Progenitor cell of endocrine pancreas (in vitro differentiated cells): ENCODE measurements at regions not wholly inside any gene's neighbourhood (a gene's known extent, or its start where the extent isn't known, plus 50 kb on each side); places are given as distances from the start of the nearest gene placed in this dataset.

ENCODE experiments used
- DNase-seq: peaks from one replicate; pipeline ENCODE4 v3.0.0; 2021; ENCODE audit warnings: low spot score; ENCODE audit not compliant: unreplicated experiment
- H3K27ac Mint-ChIP-seq: 2 replicates; pipeline ENCODE4 v1.8.0; 2021; ENCODE audit warnings: mild to moderate bottlenecking, moderate library complexity, mixed read lengths
- H3K27me3 Mint-ChIP-seq: 2 replicates; pipeline ENCODE4 v1.8.0; 2021; ENCODE audit warnings: mixed read lengths
- H3K36me3 Mint-ChIP-seq: 2 replicates; pipeline ENCODE4 v1.8.0; 2022; ENCODE audit warnings: mixed read lengths; ENCODE audit not compliant: insufficient read depth
- H3K4me1 Mint-ChIP-seq: 2 replicates; pipeline ENCODE4 v1.8.0; 2021; ENCODE audit warnings: low read depth, mixed read lengths
- H3K4me3 Mint-ChIP-seq: 2 replicates; pipeline ENCODE4 v1.8.0; 2021; ENCODE audit warnings: low read depth, mild to moderate bottlenecking, moderate library complexity, mixed read lengths
- H3K9me3 Mint-ChIP-seq: 2 replicates; pipeline ENCODE4 v1.8.0; 2021; ENCODE audit warnings: low read depth, mixed read lengths
- TF ChIP-seq, protein P1 (sequence below): fragments of 200-600 bp; sonication (generic); IDR thresholded peaks from one replicate; pipeline ENCODE4 v1.5.0; 2021; ENCODE audit warnings: antibody characterized with exemption, mild to moderate bottlenecking; ENCODE audit not compliant: unreplicated experiment

DNA sequence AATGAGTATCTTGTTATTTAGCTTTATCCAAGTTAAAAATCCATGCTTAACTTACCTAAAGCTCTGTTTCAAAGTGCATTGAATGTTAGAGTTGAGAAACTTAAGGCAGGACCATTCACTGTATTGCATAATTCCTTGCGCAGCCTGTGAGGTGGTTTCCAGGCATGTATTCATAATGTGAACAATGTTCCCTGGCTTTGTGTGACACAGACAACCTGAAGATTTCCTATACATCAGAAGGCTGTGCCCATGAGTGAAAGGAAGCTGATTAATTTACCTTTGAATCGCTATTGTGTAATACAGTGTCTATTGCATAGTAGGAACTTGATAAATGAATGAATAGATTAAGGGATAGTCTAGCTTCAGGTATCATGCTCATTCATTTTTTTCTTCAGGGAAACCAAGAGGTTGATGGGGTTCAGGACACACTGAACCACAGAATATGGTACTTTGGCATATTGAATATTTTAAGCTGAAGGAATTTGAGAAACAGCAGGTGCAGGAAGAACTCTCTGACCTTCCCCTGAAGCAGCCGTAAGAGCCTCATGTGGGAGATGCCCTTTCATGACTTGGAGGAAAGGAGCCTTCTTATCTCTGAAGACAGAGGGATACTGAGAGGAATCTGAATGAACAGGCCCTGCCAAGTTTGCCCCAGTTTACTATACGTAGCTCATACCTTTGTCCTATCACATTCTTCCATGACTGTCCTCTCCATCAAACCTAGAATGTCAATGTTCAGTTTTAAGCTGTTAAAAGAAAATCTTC, 88.6 kb upstream of the GNG12 start:
- H3K4me3 Mint-ChIP-seq = no peak overlapping the region
- H3K27ac Mint-ChIP-seq = no peak overlapping the region
- TF ChIP-seq, protein P1, sequence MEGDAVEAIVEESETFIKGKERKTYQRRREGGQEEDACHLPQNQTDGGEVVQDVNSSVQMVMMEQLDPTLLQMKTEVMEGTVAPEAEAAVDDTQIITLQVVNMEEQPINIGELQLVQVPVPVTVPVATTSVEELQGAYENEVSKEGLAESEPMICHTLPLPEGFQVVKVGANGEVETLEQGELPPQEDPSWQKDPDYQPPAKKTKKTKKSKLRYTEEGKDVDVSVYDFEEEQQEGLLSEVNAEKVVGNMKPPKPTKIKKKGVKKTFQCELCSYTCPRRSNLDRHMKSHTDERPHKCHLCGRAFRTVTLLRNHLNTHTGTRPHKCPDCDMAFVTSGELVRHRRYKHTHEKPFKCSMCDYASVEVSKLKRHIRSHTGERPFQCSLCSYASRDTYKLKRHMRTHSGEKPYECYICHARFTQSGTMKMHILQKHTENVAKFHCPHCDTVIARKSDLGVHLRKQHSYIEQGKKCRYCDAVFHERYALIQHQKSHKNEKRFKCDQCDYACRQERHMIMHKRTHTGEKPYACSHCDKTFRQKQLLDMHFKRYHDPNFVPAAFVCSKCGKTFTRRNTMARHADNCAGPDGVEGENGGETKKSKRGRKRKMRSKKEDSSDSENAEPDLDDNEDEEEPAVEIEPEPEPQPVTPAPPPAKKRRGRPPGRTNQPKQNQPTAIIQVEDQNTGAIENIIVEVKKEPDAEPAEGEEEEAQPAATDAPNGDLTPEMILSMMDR = no peak
- DNase-seq = no peak
- H3K36me3 Mint-ChIP-seq = no peaks in the 10 kb centered on the region
- no peaks in the 10 kb centered on the region for H3K9me3 Mint-ChIP-seq
- peaks cover 7% of the 10 kb centered on the region for H3K4me1 Mint-ChIP-seq
- H3K27me3 Mint-ChIP-seq = peaks cover 3% of the 10 kb centered on the region

DNA sequence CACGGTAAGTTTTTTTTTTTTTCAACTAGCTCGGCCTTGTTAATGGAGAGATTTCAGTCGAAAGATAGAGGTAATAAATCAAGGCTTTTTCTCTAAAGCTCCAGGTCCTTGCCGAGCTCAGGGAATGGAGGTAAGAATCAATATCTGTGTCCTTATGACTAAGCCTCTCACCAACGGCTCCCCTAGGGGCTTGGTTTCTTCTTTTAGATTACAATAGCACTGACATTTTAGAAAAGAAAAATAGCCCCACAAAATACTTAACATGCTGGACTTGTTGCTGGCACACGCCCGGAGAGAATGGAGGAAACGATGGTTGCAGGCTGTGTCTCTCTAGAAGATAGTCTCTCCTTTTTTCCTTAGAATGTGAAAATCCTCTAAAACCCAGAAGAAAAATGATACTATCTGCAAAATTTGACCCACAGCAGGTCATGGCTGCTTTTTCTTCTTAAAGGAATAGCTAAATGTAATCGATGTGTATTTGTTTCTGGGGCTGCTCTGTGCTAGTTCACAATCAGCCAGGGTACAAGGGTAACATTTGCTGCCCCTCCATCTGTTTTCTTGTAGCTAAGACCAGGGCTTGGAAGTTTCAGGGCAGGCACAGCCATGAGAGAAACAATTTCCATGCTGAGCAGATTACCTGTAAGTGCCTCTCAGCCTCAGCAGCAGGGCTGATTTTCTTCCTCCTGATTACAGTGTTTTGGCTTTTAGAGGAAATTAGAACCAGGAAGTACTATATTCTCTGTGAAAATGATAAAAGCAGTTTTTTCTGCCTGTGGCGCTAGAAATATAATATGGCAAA, 86.2 kb upstream of the GNG12 start:
- H3K27ac Mint-ChIP-seq = peak overlapping the region; percentile 62
- H3K36me3 Mint-ChIP-seq = no peaks in the 10 kb centered on the region
- no peak overlapping the region for H3K4me3 Mint-ChIP-seq
- TF ChIP-seq, protein P1 = no peak
- no peak for DNase-seq
- H3K27me3 Mint-ChIP-seq = peaks cover 2% of the 10 kb centered on the region
- H3K4me1 Mint-ChIP-seq = peaks cover 7% of the 10 kb centered on the region
- H3K9me3 Mint-ChIP-seq = no peaks in the 10 kb centered on the region

DNA sequence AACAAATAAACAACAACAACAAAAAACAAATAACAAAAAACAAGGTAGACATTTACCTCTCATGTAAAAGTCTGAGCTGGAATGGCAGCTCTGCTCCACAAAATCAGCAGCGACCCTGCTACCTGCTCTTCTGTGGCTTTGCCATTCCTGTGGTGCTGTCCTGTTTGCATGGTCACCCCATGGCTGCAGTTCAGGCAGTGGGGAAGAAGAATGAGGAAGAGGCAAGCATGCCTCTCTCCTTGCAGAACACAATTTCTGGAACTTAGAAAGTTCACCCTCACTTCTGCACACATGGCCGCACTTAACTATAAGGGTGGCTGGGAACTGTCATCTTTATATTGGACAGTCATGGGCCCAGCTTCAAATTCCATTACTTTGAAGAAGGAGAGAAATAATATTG, 84.8 kb upstream of the GNG12 start:
- Mint-ChIP-seq H3K4me3 (no peak overlapping the region), H3K27me3 (no peaks in the 10 kb centered on the region), H3K9me3 (no peaks in the 10 kb centered on the region), H3K4me1 (peaks cover 7% of the 10 kb centered on the region), H3K36me3 (no peaks in the 10 kb centered on the region), H3K27ac (no peak overlapping the region)
- TF ChIP-seq, protein P1 = no peak
- DNase-seq = no peak

DNA sequence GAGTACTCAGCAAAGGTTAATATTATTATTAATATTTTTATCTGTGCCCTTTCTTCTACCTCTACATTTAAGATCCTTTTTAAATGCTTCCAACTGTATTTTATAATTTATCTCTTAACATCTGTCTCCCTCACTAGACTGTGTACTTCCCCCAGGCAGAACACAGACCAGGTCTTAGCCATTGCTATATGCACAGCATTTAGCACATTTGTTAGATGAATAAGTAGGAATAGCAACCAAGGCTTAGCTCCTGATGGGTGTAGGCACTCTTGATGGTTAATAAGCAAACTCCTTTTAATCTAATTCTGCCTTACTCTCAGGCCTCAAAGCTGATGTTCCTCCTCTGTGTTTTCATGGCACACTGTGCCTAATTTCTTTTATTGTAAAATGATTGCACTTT, 83.7 kb upstream of the GNG12 start:
- H3K27ac Mint-ChIP-seq = no peak overlapping the region
- peaks cover 7% of the 10 kb centered on the region for H3K4me1 Mint-ChIP-seq
- H3K36me3 Mint-ChIP-seq = no peaks in the 10 kb centered on the region
- no peaks in the 10 kb centered on the region for H3K9me3 Mint-ChIP-seq
- no peak overlapping the region for H3K4me3 Mint-ChIP-seq
- DNase-seq = no peak
- no peaks in the 10 kb centered on the region for H3K27me3 Mint-ChIP-seq
- TF ChIP-seq, protein P1 = no peak

DNA sequence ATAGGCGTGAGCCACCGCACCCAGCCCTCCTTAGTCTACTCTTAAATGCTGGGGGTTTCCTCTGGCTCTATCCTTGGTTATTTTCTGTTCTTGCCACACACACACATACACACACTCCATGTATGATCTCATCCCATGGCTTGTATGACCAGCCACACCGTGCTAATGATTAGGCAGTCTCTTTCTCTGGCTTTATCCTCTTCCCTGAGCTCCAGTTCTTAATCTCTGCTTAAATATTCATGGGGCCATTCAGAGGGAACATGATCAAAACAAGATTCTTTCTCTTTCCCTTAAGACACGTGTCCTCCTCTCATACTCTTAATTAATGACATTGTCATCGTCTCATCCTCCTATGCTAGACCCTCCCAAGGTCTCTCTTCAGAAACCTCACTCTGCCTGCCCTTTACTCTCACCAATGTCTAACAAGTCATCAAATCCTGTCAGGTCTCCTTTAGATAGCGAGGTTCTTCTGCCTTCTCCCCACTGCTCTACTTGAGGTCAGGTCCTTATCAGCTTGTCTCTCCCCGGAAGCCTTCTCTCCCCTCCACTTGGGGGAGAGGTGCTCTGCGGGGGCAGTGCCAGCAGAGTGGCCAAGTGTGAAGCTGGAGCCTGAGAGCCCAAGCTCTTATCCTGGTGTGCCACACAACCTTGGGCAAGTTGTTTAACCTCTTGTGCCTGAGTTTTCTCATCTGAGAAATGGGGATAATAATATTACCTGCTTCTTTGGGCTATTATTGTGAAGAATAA, 83.0 kb upstream of the GNG12 start:
- Mint-ChIP-seq H3K4me1 (peaks cover 7% of the 10 kb centered on the region), H3K9me3 (no peaks in the 10 kb centered on the region), H3K4me3 (no peak overlapping the region), H3K27ac (no peak overlapping the region), H3K36me3 (no peaks in the 10 kb centered on the region), H3K27me3 (no peaks in the 10 kb centered on the region)
- no peak for DNase-seq
- TF ChIP-seq, protein P1 = no peak
